IPS-20b (cell line): ENCODE measurements at regions not wholly inside any gene's neighbourhood (a gene's known extent, or its start where the extent isn't known, plus 50 kb on each side); places are given as distances from the start of the nearest gene placed in this dataset.

Source experiments
- H3K27ac ChIP-seq: one replicate; pipeline ENCODE4 v1.5.1; 2013; ENCODE audit warnings: low read length
- H3K27me3 ChIP-seq: 2 replicates; pipeline ENCODE4 v1.6.1; 2013; ENCODE audit warnings: mild to moderate bottlenecking, low read length, inconsistent platforms; ENCODE audit not compliant: insufficient read depth
- H3K36me3 ChIP-seq: 2 replicates; pipeline ENCODE4 v1.6.1; 2013; ENCODE audit warnings: low read depth, mild to moderate bottlenecking, inconsistent platforms, low read length, moderate library complexity; ENCODE audit not compliant: insufficient read depth
- H3K4me1 ChIP-seq: 2 replicates; pipeline ENCODE4 v1.6.1; 2013; ENCODE audit warnings: mild to moderate bottlenecking, control low read depth, inconsistent platforms, low read length, moderate library complexity; ENCODE audit not compliant: insufficient read depth
- H3K4me3 ChIP-seq: 2 replicates; pipeline ENCODE4 v1.5.1; 2013; ENCODE audit warnings: mild to moderate bottlenecking, low read length, inconsistent platforms
- H3K9ac ChIP-seq: 2 replicates; pipeline ENCODE4 v1.6.1; 2013; ENCODE audit warnings: low read depth, mild to moderate bottlenecking, inconsistent platforms, low read length, moderate library complexity
- H3K9me3 ChIP-seq: 2 replicates; pipeline ENCODE4 v1.6.1; 2013; ENCODE audit warnings: mild to moderate bottlenecking, low read depth, low read length, inconsistent platforms; ENCODE audit not compliant: insufficient read depth

DNA sequence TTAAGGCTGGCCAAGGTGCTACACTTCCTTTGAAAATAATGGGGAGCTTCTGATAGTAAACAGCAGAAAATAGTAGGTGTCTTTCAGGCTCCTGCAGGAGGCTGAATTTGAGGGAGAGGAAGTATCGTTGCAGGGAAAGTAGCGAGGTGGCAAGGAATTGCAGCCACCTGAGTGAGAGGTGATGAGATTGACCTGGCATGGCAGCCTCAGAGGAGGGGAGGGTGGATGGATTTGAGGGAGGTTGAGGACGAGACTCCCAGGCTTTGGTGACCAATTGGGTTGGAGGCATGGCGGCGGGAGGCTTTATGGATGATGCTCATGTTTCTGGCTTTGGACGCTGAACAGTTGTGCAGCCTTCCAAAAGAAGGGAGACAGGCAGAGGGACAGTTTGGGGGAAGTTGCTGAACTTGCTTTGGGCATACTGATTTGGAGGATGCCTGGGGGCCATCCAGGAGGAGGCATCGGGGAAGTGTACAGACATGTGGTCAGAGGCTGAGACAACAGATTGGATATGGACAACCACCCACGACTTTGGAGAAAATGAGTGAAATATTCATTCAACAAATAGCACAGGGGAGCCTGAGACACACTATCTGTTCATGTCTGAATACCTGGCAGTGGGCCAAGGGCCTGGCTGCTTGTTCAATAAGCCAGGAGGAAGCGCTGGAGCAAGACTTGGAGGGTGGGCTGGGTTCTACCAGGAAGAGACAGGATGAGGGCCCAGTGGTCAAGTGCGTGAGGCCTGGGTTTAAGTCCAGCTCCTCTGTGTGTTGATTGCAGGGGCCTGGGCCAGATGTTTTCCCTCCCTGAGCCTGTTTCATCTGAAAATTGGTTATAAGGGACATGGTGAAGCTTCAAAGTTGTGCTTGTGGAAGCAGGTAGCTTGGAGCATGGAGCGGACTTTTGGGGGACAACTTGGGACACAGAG is 113.2 kb downstream of the CEBPB start:
- Histone ChIP-seq H3K27ac (no peak overlapping the region), H3K36me3 (no peaks in the 10 kb centered on the region), H3K27me3 (no peaks in the 10 kb centered on the region), H3K4me3 (no peak overlapping the region), H3K9me3 (no peaks in the 10 kb centered on the region), H3K9ac (no peak overlapping the region), H3K4me1 (no peaks in the 10 kb centered on the region; the same call in 1 of the 2 replicates)

DNA sequence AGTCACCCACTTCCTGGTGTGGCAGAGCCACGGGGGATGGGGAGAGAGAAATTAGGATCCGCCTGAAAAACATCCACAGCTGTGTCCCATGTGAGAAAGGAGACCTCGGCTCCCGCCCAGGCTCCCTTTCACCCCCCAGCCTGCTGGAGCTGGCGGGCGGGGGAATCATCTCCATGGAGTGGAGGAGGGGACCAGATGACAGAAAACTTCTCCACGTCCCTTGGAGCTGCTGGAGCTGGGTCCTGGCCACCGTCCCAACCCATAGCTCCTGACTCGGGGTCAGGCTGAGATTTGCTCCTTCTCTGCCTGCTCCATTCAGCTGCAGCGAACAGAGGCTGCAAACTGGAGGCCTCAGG is 113.8 kb downstream of the CEBPB start:
- Histone ChIP-seq H3K27me3 (no peaks in the 10 kb centered on the region), H3K27ac (no peak overlapping the region), H3K9ac (no peak overlapping the region), H3K9me3 (no peaks in the 10 kb centered on the region), H3K36me3 (no peaks in the 10 kb centered on the region), H3K4me3 (no peak overlapping the region), H3K4me1 (peaks cover 5% of the 10 kb centered on the region; the same call in 1 of the 2 replicates)

DNA sequence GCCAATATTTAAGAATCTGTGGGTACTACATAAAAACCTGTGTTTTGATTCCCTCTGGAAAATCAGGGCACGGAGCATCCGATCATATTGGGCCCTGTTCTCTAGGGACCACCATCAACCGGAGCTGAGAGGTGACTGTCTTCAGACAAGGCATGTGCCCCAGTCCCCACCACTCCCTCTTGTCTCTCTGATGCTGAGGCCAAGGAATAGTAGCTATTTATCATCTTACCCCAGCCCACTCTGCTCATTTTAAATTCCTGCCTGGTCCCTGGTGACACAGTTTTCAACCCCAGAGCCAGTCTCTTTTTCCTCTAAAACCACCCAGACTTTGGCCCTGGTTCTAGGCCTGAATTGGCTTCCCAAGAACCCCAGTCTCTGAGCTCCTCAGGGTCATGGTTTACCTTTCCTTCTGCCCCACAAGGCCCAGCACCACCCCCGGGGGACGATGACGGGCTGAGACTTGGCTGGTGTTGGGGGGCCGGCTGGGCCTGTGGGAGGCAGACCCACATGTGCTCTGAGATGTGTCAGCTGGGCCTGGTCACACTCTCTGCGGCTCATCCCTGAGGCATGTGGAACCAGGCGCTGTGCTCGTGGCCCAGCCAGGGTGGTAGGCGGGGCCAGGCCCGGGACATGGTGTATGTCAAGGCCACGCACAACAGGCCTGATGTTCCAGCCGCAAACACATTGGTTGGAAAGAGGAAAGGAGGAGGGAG is 114.4 kb downstream of the CEBPB start:
- no peaks in the 10 kb centered on the region for H3K9me3 ChIP-seq
- peaks cover 5% of the 10 kb centered on the region; the same call in 1 of the 2 replicates for H3K4me1 ChIP-seq
- no peaks in the 10 kb centered on the region for H3K36me3 ChIP-seq
- H3K27me3 ChIP-seq = no peaks in the 10 kb centered on the region
- no peak overlapping the region for H3K4me3 ChIP-seq
- no peak overlapping the region for H3K27ac ChIP-seq
- H3K9ac ChIP-seq = no peak overlapping the region

DNA sequence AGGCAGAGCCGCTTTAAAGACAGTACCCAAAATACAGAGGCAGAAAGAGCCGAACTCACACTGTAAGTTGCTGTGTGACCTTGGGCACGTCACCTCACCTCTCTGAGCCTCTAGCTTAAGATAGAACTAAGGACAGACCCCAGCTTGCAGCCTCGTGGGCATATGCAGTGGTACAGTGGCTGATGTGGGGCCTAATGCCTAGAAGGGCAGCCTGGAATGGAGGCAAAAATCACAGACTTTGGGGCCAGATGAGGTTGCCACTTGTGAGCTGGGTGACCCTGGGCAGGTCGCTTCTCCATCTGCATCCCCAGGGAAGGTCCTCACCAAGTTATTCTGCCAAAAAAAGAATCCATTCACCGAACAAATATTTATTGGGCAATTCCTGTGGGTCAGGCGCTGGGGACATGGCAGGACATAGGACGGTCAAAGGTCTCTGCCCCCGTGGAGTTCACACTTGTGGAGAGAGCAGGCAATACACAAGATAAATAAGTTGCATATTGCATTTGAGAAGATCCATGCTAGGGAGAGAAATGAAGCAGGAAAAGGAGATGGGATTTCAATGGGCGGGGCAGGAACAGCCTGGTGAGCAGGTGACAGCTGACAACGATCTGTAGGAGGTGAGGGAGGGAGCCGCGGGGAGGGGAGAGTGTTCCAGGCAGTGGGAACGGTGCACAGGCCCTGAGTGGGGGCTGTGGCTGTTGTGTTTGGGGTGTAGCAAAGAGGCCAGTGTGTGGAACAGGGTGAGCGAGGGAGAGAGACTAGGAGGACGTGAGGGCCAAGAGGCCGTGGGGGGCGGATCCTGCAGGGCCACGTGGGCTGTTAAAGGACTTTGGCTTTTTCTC is 115.2 kb downstream of the CEBPB start:
- no peaks in the 10 kb centered on the region for H3K27me3 ChIP-seq
- H3K27ac ChIP-seq = no peak overlapping the region
- H3K9me3 ChIP-seq = no peaks in the 10 kb centered on the region
- H3K4me1 ChIP-seq = peaks cover 5% of the 10 kb centered on the region; the same call in 1 of the 2 replicates
- H3K36me3 ChIP-seq = no peaks in the 10 kb centered on the region
- H3K9ac ChIP-seq = no peak overlapping the region
- H3K4me3 ChIP-seq = no peak overlapping the region

DNA sequence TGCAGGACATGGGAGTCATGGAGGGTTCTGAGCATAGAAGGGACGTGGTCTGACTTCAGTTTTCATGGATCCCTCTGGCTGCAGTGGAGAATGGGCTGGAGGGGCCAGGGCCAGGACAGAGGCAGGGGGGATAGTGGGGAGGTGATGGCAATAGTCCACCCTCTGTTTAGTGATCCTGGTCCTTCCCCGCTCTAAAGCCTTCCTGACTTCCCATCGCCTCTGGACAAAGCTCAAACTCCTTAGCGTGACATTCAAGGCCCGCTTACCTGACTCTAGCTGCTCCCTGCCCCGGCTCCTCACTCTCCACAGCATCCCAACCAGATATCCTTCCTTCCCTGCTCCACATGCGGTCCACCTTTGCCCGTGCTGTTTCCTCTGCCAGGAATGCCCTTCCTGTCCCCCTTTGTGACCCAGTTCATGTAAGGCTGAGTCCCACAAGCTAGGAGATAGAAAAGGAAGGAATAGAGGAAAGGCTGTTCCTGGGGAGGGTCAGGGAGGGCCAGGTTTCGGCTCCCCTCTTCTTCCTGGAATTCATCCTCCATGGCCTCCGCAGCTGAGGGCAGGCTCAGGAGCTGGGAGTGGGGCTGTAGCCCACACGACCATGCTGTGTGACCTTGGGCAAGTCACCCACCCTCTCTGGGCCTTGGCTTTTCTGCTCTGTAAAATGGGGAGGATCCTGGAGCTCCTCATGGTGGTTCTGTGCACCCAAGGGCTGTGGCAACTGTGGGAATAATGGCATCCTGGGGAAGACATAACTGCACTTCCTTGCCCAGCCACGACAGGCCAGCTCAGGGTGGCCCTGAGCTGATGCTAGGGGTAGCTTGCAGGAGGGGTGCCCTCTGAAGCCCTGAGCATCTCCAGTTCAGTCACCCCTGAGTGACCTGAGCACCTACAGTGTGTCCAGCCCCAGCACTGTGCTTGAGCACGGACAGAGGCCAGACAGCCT is 116.1 kb downstream of the CEBPB start:
- H3K36me3 ChIP-seq = no peaks in the 10 kb centered on the region
- no peaks in the 10 kb centered on the region for H3K9me3 ChIP-seq
- H3K4me3 ChIP-seq = no peak overlapping the region
- H3K9ac ChIP-seq = no peak overlapping the region
- peaks cover 5% of the 10 kb centered on the region; the same call in 1 of the 2 replicates for H3K4me1 ChIP-seq
- H3K27ac ChIP-seq = no peak overlapping the region
- H3K27me3 ChIP-seq = no peaks in the 10 kb centered on the region

DNA sequence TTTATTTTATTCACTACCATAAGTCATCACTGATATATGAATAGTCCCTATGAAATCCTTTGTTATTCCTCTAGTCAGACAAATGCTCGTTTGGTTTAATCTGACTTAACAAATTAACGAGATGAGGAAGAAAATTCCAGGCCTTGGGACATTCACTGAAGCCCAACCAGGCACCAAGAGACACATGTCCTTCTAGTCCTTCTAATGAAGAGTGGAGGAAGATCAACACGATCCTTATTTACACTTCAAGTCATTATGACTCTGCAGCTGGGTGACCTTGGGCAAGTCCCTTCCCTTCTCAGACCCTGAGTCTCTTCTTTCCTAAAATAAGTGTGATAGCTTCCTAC is 117.5 kb downstream of the CEBPB start:
- H3K4me3 ChIP-seq = no peak overlapping the region
- H3K9ac ChIP-seq = no peak overlapping the region
- no peaks in the 10 kb centered on the region for H3K9me3 ChIP-seq
- peaks cover 5% of the 10 kb centered on the region; the same call in 1 of the 2 replicates for H3K4me1 ChIP-seq
- H3K27ac ChIP-seq = no peak overlapping the region
- H3K27me3 ChIP-seq = no peaks in the 10 kb centered on the region
- H3K36me3 ChIP-seq = no peaks in the 10 kb centered on the region

DNA sequence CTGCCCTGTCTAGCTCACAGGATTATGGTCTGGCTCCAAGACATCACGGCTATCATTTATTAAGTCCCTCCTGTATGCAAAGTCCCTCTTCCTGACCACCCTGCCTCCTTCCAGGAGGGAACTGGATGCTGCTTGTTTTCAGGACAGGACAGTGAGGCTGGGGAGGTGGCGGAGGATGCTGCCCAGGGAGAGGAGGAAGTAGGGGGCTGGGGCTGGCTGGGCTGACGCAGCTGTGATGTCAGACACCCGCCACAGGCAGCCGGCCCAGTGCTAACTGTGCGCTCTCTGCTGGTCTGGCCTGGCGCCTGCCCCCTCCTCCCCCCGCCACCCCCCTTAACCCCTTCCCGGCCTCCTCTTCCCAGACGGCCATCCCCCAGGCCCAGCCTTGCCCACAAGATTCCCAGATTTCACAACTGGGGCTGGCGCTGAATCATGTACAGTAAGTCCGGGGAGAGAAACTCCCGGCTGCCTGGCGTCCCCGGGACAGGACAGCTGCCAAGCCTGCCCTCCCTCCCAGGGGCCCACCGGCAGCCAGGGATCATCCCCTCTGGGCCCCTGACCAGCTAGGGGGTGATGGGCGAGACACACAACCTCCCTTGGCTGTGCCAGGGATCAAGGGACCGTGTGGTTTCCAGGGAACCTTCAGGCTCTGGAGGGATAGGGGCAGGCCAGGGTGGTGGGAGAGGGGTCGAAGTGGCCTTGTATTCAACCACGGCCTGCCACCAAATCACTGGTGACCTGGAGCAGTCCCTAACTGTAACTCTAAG is 118.1 kb downstream of the CEBPB start:
- Histone ChIP-seq H3K27me3 (no peaks in the 10 kb centered on the region), H3K27ac (peak overlapping the region; percentile 8), H3K9ac (peak overlapping the region; percentile 12; the same call in 1 of the 2 replicates), H3K4me1 (peaks cover 5% of the 10 kb centered on the region; the same call in 1 of the 2 replicates), H3K4me3 (peak overlapping the region; percentile 18; the same call in 1 of the 2 replicates), H3K36me3 (no peaks in the 10 kb centered on the region), H3K9me3 (no peaks in the 10 kb centered on the region)

DNA sequence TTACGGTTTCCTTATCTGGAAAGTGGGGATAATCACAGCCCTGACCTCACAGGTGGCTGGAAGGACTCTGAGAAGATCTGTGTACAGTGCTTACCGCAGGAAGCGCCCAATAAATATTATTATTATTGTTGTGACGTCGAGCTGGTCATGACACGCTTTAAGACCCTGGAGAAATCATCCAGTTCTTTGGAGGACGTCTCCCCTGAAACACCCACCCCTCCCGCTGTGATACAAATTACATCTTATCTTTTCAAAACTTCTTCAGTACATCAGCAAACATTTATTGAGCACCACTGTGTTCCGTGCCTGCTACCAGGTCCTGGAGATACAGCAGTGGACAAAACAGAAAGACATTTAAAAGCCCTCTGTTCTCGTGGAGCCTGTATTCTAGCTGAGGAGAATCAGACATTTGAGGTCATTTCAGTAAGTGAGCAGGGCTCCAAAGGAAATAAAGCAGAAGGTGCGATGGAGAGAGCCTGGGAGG is 118.7 kb downstream of the CEBPB start:
- peak overlapping the region; percentile 12; the same call in 1 of the 2 replicates for H3K9ac ChIP-seq
- peaks cover 5% of the 10 kb centered on the region; the same call in 1 of the 2 replicates for H3K4me1 ChIP-seq
- no peak overlapping the region for H3K4me3 ChIP-seq
- H3K36me3 ChIP-seq = no peaks in the 10 kb centered on the region
- peak overlapping the region; percentile 8 for H3K27ac ChIP-seq
- H3K27me3 ChIP-seq = no peaks in the 10 kb centered on the region
- H3K9me3 ChIP-seq = no peaks in the 10 kb centered on the region

DNA sequence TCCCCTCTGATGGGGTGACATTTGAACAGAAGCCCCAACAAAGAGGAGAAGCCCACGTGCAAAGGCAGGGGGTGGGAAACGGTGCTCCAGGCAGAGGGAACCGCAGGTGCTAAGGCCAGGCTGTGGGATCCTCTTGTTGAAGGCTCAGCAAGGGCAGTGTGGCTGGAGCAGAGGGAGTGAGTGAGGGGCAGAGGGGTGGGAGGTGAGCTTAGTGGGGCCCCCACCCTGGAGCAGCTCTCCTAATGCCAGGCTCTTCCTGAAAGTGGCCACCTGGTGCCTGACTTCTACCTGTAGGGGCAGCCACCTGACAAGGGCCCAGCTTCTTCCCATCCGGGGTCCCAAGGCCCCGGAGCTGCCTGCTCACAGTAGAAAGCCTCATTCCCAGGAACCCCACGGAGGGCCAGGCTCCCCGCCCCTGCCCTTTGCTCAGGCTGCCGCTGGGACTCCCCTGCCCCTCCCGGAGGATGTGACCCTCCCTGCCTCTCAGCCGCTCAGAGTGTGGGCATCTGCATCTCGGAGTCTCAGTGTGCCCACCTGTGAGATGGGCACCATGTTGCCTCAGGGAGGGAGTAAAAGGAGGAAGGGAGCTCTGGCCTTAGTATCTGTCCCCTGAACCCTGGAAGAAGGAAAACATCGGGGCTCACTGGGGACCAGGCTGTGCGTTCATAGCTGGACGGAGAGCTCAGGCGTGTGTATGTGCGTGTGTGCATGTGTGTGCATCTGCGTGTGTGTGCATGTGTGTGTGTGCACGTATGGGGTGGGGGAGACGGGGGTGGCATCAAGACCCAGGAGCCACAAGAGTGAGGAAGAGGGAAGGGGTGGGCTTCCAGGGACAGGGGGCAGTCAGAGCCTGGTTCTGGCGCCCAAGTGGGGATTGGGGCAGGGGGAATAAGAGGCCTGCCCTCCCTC is 119.4 kb downstream of the CEBPB start:
- H3K27me3 ChIP-seq = no peaks in the 10 kb centered on the region
- no peak overlapping the region for H3K27ac ChIP-seq
- no peak overlapping the region for H3K4me3 ChIP-seq
- peaks cover 5% of the 10 kb centered on the region; the same call in 1 of the 2 replicates for H3K4me1 ChIP-seq
- no peak overlapping the region for H3K9ac ChIP-seq
- H3K36me3 ChIP-seq = no peaks in the 10 kb centered on the region
- H3K9me3 ChIP-seq = no peaks in the 10 kb centered on the region
